ENCODE measurements at regions not wholly inside any gene's neighbourhood (a gene's known extent, or its start where the extent isn't known, plus 50 kb on each side); places are given as distances from the start of the nearest gene placed in this dataset.

- no peak overlapping the region for H3K4me3 ChIP-seq (ENCODE audit: low read depth, low read length)
- peak; percentile 39 for DNase-seq (ENCODE audit: low read depth)
- TF ChIP-seq, protein P1, sequence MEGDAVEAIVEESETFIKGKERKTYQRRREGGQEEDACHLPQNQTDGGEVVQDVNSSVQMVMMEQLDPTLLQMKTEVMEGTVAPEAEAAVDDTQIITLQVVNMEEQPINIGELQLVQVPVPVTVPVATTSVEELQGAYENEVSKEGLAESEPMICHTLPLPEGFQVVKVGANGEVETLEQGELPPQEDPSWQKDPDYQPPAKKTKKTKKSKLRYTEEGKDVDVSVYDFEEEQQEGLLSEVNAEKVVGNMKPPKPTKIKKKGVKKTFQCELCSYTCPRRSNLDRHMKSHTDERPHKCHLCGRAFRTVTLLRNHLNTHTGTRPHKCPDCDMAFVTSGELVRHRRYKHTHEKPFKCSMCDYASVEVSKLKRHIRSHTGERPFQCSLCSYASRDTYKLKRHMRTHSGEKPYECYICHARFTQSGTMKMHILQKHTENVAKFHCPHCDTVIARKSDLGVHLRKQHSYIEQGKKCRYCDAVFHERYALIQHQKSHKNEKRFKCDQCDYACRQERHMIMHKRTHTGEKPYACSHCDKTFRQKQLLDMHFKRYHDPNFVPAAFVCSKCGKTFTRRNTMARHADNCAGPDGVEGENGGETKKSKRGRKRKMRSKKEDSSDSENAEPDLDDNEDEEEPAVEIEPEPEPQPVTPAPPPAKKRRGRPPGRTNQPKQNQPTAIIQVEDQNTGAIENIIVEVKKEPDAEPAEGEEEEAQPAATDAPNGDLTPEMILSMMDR (conservative IDR thresholded peaks at IDR 0.05; ENCODE audit: low read depth, low read length) = peak; percentile 80
Observed at GRCh38 chr10:55091691-55092328, 290.8 kb upstream of the PCDH15 start.

DNA sequence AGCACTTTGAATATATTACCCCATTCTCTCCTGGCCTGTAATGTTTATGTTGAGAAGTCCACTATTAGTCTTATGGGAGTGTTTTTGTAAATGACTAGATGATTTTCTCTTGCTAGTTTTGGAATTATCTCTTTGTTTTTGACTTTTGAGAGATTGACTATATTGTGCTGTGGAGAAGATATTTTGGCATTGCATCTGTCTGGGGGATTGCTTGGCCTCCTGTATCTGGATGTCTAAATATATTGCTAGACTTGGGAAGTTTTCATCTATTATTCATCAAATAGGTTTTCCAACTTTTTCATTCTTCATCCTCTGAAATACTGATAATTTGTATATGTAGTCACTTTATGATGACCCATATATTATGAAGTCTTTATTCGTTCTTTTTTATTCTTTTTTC, 277.1 kb upstream of the PCDH15 start:
- no peak overlapping the region for H3K4me3 ChIP-seq (ENCODE audit: low read depth, low read length)
- DNase-seq (ENCODE audit: low read depth) = no peak
- TF ChIP-seq, protein P1 (conservative IDR thresholded peaks at IDR 0.05; ENCODE audit: low read depth, low read length) = no peak

DNA sequence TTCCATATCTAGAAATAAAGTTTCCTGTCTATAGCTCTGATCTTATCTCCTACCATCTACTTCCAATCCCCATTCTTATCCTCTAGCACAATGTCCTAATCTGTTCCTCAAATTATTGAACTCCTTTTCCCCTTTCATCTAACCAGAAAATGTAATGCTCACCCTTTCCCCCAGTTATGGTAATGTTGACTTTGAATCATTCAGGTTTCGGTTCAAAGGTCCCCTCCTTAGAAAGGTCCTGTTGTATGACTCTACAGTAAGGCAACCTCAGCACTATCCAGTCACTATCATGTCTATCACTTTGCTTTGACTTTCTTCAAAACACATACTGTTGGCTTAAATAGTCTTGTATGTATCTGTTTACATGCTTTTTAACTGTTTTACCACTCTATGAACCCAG, 264.2 kb upstream of the PCDH15 start:
- H3K4me3 ChIP-seq (ENCODE audit: low read depth, low read length) = no peak overlapping the region
- DNase-seq (ENCODE audit: low read depth) = no peak
- TF ChIP-seq, protein P1 (conservative IDR thresholded peaks at IDR 0.05; ENCODE audit: low read depth, low read length) = no peak

DNA sequence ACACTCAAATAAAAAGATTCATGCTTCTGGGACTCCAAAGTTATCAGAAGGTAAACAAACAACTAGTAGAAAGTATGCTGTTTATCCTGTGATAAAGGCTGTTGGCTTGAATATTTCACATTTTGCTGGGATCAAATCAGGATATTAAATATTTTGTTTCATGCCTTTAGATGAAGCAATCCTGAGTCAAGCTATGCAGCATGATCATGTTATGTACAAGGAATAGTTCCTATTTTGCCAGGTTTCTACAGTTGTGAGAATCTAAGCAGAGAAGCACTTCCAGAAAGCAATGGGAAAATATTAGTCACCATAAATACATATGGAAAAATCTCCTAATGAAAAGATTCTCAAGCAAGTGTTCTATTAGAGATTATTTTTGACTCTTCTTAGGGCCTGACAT, 262.8 kb upstream of the PCDH15 start:
- no peak overlapping the region for H3K4me3 ChIP-seq (ENCODE audit: low read depth, low read length)
- peak; percentile 63 for DNase-seq (ENCODE audit: low read depth)
- TF ChIP-seq, protein P1 (conservative IDR thresholded peaks at IDR 0.05; ENCODE audit: low read depth, low read length) = no peak

DNA sequence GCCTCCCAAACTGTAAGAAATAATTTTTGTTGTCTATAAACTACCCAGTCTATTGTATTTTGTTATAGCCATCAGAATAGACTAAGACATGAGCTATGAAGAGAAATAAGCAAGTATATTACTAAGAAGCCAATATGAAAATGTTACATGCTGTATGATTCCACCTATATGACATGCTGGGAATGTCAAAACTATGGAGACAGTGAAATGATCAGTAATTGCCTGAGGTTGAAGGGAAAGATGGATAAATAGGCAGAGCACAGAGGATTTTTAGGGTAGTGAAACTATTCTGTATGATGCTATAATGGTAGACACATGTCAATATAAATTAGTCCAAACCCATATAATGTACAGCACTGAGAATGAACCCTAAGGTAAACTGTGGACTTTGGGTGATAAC, 261.3 kb upstream of the PCDH15 start:
- no peak for DNase-seq (ENCODE audit: low read depth)
- TF ChIP-seq, protein P1 (conservative IDR thresholded peaks at IDR 0.05; ENCODE audit: low read depth, low read length) = no peak
- H3K4me3 ChIP-seq (ENCODE audit: low read depth, low read length) = no peak overlapping the region

- TF ChIP-seq, protein P1 (conservative IDR thresholded peaks at IDR 0.05; ENCODE audit: low read depth, low read length) = no peak
Observed at GRCh38 chr10:55058800-55059199, 257.8 kb upstream of the PCDH15 start.

DNA sequence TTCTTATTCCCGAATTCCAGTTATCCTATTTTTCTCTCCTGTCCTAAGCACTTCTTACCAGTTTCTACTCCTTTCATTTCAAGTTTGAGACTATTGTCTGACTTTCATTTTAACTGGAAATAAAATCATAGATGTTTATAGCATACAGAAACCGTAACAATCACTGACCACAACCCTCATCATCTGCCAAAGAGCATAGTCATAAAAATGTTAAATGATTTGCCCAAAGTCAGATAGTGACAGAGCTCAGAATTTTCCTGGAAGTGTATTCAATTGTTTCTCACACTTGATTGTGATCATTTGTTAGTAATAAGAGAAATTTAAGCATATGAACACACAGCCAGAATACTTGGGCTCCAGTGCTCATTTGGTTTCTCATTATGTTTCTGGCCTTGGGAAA, 250.5 kb upstream of the PCDH15 start:
- TF ChIP-seq, protein P1 (conservative IDR thresholded peaks at IDR 0.05; ENCODE audit: low read depth, low read length) = no peak

More at GRCh38 chr10:55058800-55059199, 257.8 kb upstream of the PCDH15 start:
- no peak overlapping the region for H3K4me3 ChIP-seq (ENCODE audit: low read depth, low read length)
- no peak for DNase-seq (ENCODE audit: low read depth)

More for the DNA sequence above, 250.5 kb upstream of the PCDH15 start:
- H3K4me3 ChIP-seq (ENCODE audit: low read depth, low read length) = no peak overlapping the region
- no peak for DNase-seq (ENCODE audit: low read depth)

Measured in choroid plexus epithelial cell (primary cell).